GM18507 (cell line): ENCODE measurements at regions not wholly inside any gene's neighbourhood (a gene's known extent, or its start where the extent isn't known, plus 50 kb on each side); places are given as distances from the start of the nearest gene placed in this dataset.

Experiments used
- DNase-seq: peaks from one replicate; pipeline ENCODE4 v3.0.0; 2011; ENCODE audit warnings: low read depth; ENCODE audit not compliant: insufficient read length; ENCODE audit errors: extremely low spot score
- FAIRE-seq: peaks from 2 replicates; lab custom pipeline; 2011; peaks lifted over from hg19 to GRCh38; lab: Jason Lieb, UNC

DNA sequence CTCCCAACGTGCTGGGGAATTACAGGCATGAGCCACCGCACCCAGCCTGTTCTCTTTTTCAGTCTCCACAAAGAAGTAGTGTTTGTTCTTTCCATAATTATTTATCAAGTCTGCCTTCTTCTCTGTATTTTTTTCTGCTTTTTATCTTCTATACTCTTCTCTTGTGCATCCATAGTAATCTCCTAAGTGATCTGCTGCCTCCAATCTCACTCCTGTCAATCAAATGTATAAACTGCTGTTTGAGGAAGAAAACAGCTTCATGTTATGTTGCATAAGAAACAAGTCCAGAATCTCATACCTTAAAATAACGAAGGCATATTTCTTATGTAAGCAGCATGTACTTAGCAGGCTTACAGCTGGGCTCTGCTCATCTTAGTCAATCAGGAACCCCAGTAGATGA, 801.6 kb upstream of the NR2F2 start:
- DNase-seq (no peak), FAIRE-seq (no peak)

DNA sequence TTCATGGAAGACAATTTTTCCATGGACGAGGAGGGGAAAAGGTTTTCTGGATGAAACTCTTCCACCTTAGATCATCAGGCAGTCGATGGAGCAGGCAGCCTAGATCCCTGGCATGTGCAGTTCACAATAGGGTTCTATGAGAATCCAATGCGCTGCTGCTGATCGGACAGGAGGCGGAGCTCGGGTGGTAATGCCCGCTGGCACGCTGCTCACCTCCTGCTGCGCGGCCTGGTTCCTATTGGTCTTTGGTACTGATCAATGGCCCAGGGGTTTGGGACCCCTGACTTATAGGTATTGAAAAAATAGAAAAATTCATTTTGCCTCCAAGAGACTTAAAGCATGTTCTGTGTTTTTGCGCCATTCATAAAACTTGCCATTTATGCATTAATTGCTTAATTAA, 793.9 kb upstream of the NR2F2 start:
- FAIRE-seq: no peak

DNA sequence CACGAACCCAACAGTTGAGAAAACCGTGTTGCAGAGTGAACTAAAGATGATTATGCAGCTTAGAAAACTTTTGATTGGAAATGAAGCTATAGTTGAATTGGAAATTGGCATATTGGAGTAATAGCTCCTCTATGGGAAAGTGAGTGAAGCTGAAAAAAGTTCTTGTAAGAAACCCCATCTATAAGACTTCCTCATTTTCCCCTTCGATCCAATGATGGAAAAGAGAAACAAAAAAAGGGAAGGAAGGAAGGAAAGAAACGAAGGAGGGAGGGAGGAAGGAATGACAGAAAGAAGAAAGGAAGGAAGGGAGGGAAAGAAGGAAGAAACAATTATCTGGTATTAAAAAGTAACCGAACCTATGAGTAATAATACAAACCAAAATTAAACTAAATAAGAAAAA, 791.8 kb upstream of the NR2F2 start:
- no peak for FAIRE-seq
- DNase-seq: no peak

More for the DNA sequence above, 793.9 kb upstream of the NR2F2 start:
- no peak for DNase-seq

DNA sequence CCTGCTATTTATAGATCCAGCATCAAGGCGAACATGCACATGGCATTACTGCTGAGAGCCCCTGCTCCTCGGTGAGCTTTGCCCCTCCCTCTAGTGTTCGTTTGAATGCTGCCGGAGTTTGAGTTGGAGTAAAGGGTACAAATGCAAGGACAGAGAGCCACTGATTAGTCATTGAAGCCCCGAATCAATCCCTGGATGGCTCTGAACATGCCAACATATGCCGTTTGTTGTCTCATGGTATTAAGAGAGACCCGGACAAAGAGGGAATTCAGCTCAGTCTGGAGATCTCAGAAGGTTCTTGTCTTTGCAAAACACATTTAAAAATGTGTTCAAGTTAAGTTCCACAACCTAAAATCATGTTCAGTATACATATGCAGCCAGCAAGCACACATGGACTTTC, 789.2 kb upstream of the NR2F2 start:
- FAIRE-seq: no peak
- no peak for DNase-seq

DNA sequence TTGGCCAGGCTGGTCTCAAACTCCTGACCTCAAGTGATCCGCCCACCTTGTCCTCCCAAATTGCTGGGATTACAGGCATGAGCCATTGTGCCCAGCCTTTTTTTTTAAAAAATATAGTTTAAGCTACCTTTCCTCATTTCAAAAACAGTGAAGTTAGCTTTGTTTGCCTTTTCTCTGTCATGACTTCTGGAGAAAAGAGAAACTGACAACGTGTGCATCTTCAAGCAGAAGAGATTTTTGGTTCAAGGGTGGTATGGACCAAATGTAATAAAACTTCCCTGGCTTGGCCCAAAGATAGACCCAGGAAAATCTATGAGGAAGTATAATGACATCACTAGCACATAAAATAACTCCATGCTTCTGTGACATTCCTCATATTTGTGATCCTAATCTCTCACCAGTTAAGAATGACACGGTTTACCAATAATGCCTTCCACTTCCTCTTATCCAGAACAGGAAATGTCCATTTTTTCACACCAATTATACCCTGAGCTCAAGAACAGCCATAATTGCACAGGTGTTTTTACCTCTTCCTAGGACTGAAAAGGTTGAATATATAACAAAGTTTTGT, 781.2 kb upstream of the NR2F2 start:
- DNase-seq (no peak), FAIRE-seq (no peak)

DNA sequence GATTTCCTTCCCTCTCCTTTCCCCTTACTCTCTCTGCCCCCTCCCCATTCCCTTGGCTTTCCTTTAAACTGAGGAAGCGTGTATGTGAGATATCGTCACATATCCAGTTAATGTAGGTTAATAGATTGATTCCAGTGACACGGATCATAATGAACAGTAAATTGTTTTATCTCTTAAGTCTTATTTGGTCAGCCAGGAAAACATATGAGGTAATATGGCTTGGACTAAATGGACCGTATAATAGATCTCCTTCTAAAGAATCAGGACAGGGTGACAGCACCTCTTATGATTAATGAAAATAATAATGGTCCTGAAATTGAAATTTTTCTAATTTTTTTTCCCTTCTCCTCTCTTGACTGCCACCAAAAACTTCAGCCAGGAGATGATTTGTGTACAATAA, 779.8 kb upstream of the NR2F2 start:
- FAIRE-seq (no peak), DNase-seq (no peak)

DNA sequence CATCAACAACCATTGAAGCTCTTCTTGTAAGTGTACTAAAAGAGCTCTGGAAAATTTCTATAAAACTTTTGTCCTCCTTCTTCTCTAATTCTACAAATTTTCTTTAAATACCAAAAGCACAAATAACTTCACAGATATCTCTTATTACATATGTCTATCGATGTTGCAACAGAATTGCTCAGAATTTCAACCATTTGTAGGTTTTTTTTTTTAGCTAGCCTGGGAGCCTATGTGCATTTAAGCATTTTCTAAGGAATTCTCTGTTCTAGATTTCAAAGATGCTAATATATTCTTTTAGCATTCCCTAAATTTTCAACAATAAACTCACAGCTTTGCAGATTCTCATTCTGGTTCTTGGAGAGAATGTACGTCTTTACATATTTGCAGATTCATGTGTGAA, 774.3 kb upstream of the NR2F2 start:
- DNase-seq (no peak), FAIRE-seq (no peak)

DNA sequence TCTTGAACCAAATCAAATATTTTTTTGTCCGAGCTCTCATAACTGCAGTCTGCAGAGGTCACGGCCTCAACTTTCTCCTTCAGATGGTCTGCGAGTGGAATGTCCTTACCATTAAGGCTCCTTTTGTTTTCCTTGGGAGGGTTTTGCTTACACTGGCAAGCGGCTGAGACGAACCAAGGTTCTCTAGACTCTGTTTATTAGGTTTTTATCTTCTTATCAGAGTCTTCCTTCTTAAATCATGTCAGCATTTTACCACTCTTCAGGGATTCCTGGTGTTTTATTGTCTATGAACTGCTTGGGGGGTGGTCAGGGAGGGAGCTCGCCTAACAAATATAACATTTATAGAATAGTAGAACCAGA, 773.7 kb upstream of the NR2F2 start:
- no peak for DNase-seq
- FAIRE-seq: no peak

DNA sequence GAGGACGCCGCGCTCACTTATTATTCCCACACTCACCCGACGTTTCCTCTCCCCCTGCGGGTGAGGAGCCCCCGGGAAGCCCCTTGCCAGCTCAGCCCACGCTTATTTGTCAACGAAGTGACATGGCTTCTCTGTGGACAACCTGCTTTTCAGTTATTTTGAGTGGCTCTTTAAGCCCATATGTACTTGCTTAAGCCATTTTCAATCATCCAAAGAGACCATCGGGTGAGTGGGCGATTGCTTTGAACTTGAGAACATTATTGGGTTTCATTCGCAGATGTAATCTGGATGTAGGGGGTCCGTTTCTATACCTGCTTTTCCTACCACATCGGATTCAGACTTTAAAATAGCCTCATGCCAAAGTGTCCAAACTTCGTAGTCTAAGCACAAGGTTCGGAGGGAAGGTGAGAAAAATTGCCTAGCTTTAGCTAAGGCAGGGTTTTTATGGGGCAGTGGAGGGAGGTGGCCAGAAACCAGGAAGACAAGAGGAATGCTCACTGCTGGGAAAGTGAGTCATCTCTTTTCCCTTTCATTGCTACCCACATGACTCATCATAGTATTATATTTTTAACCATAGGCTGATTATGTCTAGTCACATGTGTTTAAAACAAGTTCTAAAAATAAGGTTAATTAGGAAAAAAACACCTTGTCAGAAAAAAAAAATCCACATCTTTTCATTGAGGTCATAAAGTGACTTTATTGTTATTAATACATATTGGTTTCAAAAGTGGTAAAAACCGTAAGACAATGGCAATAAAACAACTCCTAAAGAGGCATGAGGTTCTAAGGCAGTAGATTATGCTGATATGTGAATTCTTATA, 773.1 kb upstream of the NR2F2 start:
- DNase-seq: no peak
- FAIRE-seq: no peak

DNA sequence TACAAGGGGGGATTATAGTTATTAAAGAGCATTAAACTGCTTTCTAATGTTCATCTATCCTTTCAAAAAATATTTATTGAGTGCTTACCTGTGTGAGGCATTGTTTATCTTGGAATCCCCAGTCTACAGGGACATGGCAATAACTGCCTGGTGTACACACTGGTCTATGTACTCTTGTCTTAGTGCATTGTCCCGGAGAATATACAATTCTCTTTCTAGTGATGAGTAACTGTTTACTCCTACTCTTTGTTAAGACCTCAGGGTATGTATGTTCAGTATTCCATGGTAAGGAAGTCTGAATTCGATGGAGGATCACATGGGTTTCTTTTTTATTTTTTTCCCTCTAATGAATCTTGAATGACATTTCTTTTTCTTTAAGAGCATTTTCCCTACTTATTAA, 772.4 kb upstream of the NR2F2 start:
- no peak for FAIRE-seq
- DNase-seq: no peak

DNA sequence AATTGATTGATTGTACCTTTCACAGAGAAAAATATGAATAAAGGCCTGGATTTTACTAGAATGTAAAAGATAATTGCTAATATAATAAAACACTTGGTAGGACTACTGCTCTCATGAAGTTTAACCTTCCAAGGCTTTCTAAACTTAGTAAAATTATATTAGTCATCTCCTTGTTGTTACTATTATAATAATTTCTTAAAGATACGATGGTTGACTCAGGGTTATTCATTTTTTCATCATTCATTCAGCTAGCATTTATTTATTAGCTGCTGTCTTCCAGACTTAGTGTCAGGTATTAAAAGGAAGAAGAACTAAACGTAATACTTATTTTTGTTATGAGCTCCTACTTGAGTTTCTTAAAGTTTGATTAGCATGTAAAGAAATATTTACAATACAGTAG, 771.6 kb upstream of the NR2F2 start:
- DNase-seq: no peak
- FAIRE-seq: no peak

DNA sequence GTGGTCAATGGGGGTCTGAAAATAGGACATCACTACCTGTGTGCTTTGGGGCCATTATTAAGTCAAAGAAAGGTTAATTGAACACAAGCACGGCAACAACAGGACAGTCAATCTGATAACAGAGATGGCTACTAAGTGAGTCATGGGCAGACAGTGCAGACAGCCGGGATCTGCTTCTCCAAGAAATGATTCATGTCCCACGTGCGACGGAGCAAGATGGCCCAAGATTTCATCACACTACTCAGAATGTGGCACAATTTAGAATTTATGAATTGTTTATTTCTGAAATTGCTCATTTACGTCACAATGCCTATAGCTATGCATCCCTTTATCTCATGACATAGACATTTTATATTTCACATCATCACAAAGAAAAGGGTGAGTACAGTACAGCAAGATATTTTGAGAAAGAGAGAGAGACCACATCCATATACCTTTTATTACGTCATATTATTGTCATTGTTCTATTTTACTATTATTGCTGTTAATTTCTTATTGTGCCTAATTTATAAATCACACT, 770.6 kb upstream of the NR2F2 start:
- no peak for FAIRE-seq
- no peak for DNase-seq

DNA sequence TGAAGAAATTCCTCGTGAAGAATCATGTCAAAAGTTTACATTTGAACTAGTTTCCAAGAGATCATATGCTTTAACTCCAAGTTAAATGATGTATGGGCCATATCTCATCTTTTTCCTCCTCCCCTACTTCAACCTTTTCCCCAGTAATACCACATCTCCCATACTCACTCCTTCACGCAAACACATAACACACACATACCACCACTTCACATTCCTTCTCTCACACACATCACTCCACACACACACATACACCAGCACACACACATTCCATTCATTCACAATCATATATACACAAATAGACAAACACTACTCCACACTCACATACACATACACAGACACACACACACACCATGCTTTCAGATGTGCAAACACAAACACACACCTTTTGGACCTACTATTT, 769.0 kb upstream of the NR2F2 start:
- FAIRE-seq: no peak

DNA sequence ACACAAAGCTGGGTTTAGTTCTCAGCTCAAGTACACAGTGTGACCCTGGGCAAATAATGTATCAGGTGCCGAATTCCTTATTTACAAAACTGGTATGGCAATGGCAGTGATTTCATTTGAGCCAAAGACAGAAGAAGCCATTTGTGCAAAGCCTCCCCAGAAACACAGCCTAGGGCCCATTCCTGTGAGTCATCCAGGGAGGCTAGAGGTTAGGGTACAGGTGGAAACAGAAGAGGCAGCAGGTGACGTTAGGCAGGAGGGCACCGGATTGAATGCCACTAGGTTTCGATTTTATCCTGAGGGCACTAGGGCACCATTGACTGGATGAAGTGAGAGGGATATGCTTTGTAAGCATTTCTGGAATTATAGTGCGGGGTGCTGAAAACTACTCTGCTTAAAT, 766.9 kb upstream of the NR2F2 start:
- DNase-seq: no peak
- no peak for FAIRE-seq

More for the DNA sequence above, 769.0 kb upstream of the NR2F2 start:
- DNase-seq: no peak

DNA sequence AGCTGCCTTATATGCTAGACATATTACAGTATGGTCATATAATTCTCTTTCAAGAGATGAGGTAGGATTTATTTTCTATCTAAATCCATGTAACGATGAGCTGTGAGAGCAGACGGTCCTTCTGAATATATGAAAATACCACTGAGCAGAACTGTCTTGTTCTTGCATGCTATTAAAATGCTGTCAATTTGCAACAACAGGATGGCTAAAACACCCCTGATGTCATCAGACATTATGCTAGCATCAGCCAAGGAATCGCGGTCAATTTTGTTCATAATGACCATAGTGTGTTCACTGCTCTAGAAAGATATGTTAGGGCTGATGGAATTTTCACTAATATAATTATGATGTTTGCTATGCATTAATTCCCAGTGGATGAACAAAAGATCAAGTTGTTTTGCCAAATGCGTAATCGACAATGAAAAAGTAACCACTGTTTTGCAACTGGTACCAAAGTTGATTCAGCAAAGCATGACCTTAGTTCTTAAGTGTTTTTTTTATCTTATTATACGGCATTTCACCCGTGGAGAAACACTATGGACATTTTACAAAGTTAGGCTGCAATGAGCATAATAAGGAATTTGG, 765.4 kb upstream of the NR2F2 start:
- no peak for FAIRE-seq
- no peak for DNase-seq

DNA sequence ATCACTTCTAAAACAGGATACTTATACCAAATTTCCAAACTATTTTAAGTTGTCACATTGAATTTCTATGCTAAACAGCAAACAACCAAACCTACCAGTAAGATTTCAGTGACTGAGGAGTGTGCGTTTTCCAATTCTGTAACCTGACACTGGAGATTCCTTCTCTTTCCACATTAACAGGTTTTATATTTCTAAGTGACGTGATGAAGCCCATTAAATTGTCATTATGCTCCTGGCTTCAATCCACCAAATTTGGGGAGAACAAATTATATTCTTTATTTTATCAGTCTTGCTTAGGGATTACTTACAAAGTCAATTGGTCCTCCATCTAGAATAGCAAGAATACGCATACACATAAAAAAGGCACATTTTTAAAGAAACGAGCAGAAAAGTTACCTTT, 764.8 kb upstream of the NR2F2 start:
- FAIRE-seq (no peak), DNase-seq (no peak)

DNA sequence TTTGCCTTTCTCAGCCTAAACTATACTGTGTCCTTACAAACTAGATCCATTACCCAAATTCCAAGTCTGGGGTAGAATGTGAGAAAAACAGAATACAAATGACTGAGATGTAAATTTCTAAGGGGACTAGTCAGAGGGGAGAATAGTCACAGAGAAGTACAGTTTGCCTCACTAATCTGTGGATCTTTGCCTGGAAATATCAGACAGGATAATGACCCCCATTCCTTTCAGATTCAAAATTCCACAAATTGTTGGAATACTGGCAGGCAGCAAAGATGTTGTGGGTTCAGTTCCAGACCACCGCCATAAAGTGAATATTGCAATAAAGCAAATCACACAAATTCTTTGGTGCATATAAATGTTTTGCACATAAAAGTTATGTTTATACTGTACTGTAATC, 762.8 kb upstream of the NR2F2 start:
- DNase-seq (no peak), FAIRE-seq (no peak)

DNA sequence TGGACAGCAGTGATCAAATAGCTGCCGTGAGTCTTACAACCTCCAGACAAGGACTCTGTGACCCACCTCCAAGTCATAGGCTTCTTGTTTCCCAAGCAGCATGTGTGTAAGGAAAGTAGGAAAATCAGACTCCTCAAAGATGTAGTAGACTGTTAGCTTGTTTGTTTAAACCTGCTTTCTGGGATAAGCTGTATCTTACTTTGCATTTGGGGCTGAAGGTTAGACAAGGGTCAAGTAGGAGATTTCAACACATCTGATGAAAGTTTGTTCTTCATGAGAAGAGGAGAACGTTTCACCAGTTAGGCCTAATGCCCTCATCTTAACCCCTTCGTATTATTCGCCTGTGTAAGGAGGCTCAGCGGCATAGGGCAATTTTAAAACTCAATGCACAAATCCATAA, 756.4 kb upstream of the NR2F2 start:
- FAIRE-seq: no peak
- no peak for DNase-seq

DNA sequence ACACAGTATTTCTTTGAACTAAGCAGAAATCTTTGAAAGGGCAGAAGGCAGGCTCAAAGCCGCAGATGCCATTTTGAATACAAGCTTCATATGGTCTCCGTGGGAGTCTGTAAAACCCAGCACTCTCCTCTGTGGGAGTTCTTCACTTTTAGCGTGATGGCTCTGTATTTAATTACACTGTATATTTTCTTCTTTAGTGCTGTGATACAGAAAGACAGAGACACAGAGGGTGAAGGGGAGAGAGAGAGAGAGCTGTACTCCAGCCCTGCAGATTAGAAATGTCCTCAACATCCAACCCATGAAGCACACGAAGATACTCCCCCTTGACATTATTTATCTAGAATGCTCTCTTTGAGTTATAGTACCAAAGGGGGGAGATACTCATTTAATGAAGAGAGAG, 752.6 kb upstream of the NR2F2 start:
- FAIRE-seq (no peak), DNase-seq (no peak)

DNA sequence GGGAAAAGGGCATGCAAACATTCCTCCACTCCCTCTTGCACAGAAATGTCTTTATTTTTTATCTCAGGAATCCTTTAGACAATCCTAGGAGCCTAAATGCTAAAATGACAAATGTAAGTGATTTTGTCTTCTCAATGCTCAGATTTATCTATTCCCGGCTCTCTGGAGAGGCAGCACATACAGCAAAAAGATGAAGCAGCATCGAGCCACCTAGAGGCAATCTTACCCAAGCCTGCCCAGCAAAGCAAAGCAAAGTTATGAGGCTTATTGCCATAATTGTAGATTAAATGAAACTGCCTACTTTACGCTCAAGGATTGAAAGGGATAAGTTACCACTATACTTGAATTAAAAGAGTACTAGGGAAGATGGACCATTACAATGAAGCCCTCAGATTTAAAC, 750.4 kb upstream of the NR2F2 start:
- DNase-seq (no peak), FAIRE-seq (no peak)

DNA sequence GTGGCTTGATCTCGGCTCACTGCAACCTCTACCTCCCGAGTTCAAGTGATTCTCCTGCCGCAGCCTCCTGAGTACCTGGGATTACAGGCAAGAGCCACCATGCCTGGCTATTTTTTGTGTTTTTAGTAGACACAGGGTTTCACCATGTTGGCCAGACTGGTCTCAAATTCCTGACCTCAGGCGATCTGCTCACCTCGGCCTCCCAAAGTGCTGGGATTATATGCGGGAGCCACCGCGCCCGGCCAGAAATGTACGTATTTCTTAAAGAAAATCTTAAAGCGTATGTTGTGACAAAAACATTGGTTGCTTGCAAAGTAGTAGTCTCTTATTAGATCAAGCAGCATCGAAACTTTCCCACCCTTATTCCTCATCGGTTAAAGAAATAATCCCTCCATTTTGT, 748.9 kb upstream of the NR2F2 start:
- FAIRE-seq: no peak

More for the DNA sequence above, 748.9 kb upstream of the NR2F2 start:
- DNase-seq: no peak
